H1 (cell line): ENCODE measurements at regions not wholly inside any gene's neighbourhood (a gene's known extent, or its start where the extent isn't known, plus 50 kb on each side); places are given as distances from the start of the nearest gene placed in this dataset.

Experiments
- CTCF ChIA-PET: fragments of 300-600 bp; sonication (Branson Sonifier 250); formaldehyde crosslinking; loops from one replicate; lab custom pipeline; 2021; ENCODE audit not compliant: partially characterized antibody; lab: Charles Lee
- POLR2A ChIA-PET: fragments of 300-600 bp; sonication (Branson Sonifier 250); formaldehyde crosslinking; loops from one replicate; lab custom pipeline; 2021; ENCODE audit warnings: inconsistent platforms; ENCODE audit not compliant: partially characterized antibody; lab: Charles Lee
- DNase-seq, 2 experiments: peaks; one replicate each; pipeline versions ENCODE4 v3.0.0 to v3.0.0-alpha.2; 2010 to 2022; ENCODE audit warnings: low spot score in 2 of 2, low read depth in 1 of 2, mixed read lengths in 1 of 2
- FAIRE-seq: peaks from 2 replicates; lab custom pipeline; 2011; peaks lifted over from hg19 to GRCh38; lab: Jason Lieb, UNC
- H2AFZ ChIP-seq: 2 replicates; pipeline ENCODE4 v1.8.1; 2012; ENCODE audit warnings: low read length, inconsistent platforms
- H2AK5ac ChIP-seq: 2 replicates; pipeline ENCODE4 v1.6.1; 2013; ENCODE audit warnings: low read depth, low read length
- H2BK120ac ChIP-seq: replicated peaks from 2 replicates; pipeline ENCODE3; 2013; ENCODE audit warnings: low read depth, low read length, inconsistent platforms
- H2BK12ac ChIP-seq: 2 replicates; pipeline ENCODE4 v1.6.1; 2013; ENCODE audit warnings: low read depth, low read length
- H2BK15ac ChIP-seq: 2 replicates; pipeline ENCODE4 v1.6.1; 2013; ENCODE audit warnings: low read length
- H2BK20ac ChIP-seq: 2 replicates; pipeline ENCODE4 v1.6.1; 2013; ENCODE audit warnings: low read length
- H2BK5ac ChIP-seq: 2 replicates; pipeline ENCODE4 v1.6.1; 2013; ENCODE audit warnings: low read depth, low read length
- H3K14ac ChIP-seq: 2 replicates; pipeline ENCODE4 v1.6.1; 2013; ENCODE audit warnings: inconsistent platforms; ENCODE audit not compliant: insufficient read length
- H3K18ac ChIP-seq: 2 replicates; pipeline ENCODE4 v1.6.1; 2013; ENCODE audit warnings: low read length; ENCODE audit errors: extremely low read depth
- H3K23ac ChIP-seq: 2 replicates; pipeline ENCODE4 v1.6.1; 2013; ENCODE audit warnings: inconsistent platforms; ENCODE audit not compliant: insufficient read length
- H3K23me2 ChIP-seq: 2 replicates; pipeline ENCODE4 v1.6.1; 2013; ENCODE audit warnings: low read depth, low read length
- H3K27ac ChIP-seq: 2 replicates; pipeline ENCODE4 v1.6.1; 2011; ENCODE audit warnings: low read depth, low read length, inconsistent platforms
- H3K27me3 ChIP-seq, 4 experiments: replicated peaks in 1 of 4; 1 replicate in 1 of 4; 2 replicates in 3 of 4; pipeline versions ENCODE4 v1.6.1 to v1.8.1; 2011 to 2013; ENCODE audit warnings: low read length in 3 of 4, mild to moderate bottlenecking in 3 of 4, inconsistent platforms in 2 of 4, mixed read lengths in 2 of 4, moderate library complexity in 1 of 4; ENCODE audit not compliant: control insufficient read depth in 3 of 4, insufficient read depth in 3 of 4; ENCODE audit errors: extremely low read depth in 1 of 4
- H3K36me3 ChIP-seq, 4 experiments: 2 replicates each; pipeline versions ENCODE4 v1.6.1 to v1.8.1; 2011 to 2013; ENCODE audit warnings: mild to moderate bottlenecking in 4 of 4, low read length in 3 of 4, moderate library complexity in 2 of 4, control low read depth in 1 of 4, inconsistent platforms in 1 of 4; ENCODE audit not compliant: insufficient read depth in 4 of 4, control insufficient read depth in 2 of 4
- H3K4ac ChIP-seq: replicated peaks from 2 replicates; pipeline ENCODE3; 2013; ENCODE audit warnings: low read length, low read depth, mixed read lengths, inconsistent platforms; ENCODE audit not compliant: insufficient read length
- H3K4me1 ChIP-seq, 4 experiments: replicated peaks in 1 of 4; 1 replicate in 1 of 4; 2 replicates in 3 of 4; pipeline versions ENCODE4 v1.6.1 to v1.8.1; 2011 to 2013; ENCODE audit warnings: low read length in 3 of 4, inconsistent platforms in 2 of 4, mixed read lengths in 1 of 4; ENCODE audit not compliant: insufficient read depth in 4 of 4, control insufficient read depth in 3 of 4
- H3K4me2 ChIP-seq, 2 experiments: 2 replicates each; pipeline versions ENCODE4 v1.6.1 to v1.8.1; 2011 to 2013; ENCODE audit warnings: low read depth in 2 of 2, low read length in 2 of 2, control low read depth in 1 of 2, inconsistent platforms in 1 of 2, mild to moderate bottlenecking in 1 of 2; ENCODE audit not compliant: insufficient read depth in 1 of 2
- H3K4me3 ChIP-seq, 4 experiments: fragments of 200-600, 300-600 bp in 1 of 4; sonication (generic), shearing (Covaris generic), sonication (Bioruptor Twin) in 1 of 4; 2 replicates each; pipeline versions ENCODE4 v1.5.1 to v1.8.1; 2011 to 2016; ENCODE audit warnings: low read length in 4 of 4, low read depth in 3 of 4, control low read depth in 2 of 4, inconsistent platforms in 2 of 4, mild to moderate bottlenecking in 2 of 4, mixed read lengths in 1 of 4, moderate library complexity in 1 of 4; ENCODE audit not compliant: insufficient read depth in 2 of 4; ENCODE audit errors: extremely low read depth in 1 of 4
- H3K56ac ChIP-seq: replicated peaks from 2 replicates; pipeline ENCODE3; 2013; ENCODE audit warnings: low read depth, mild to moderate bottlenecking, mixed read lengths, low read length, inconsistent platforms; ENCODE audit not compliant: insufficient read length
- H3K79me1 ChIP-seq: 2 replicates; pipeline ENCODE4 v1.6.1; 2013; ENCODE audit warnings: low read depth, low read length, control low read depth
- H3K79me2 ChIP-seq, 2 experiments: 2 replicates each; pipeline versions ENCODE4 v1.6.1 to v1.8.1; 2012 to 2013; ENCODE audit warnings: low read length in 2 of 2, mild to moderate bottlenecking in 2 of 2, inconsistent platforms in 1 of 2; ENCODE audit not compliant: insufficient read depth in 2 of 2, control insufficient read depth in 1 of 2
- H3K9ac ChIP-seq, 4 experiments: replicated peaks in 1 of 4; 1 replicate in 1 of 4; 2 replicates in 3 of 4; pipeline versions ENCODE4 v1.6.1 to v1.8.1; 2011 to 2013; ENCODE audit warnings: low read depth in 3 of 4, low read length in 3 of 4, control low read depth in 2 of 4, mild to moderate bottlenecking in 2 of 4, moderate library complexity in 2 of 4, inconsistent platforms in 1 of 4; ENCODE audit errors: extremely low read depth in 1 of 4
- H3K9me3 ChIP-seq, 2 experiments: 2 replicates each; pipeline versions ENCODE4 v1.6.1 to v1.8.1; 2012 to 2013; ENCODE audit warnings: mild to moderate bottlenecking in 2 of 2, moderate library complexity in 2 of 2, control low read depth in 1 of 2, inconsistent platforms in 1 of 2, low read depth in 1 of 2, low read length in 1 of 2, mixed read lengths in 1 of 2; ENCODE audit not compliant: insufficient read depth in 2 of 2
- H4K20me1 ChIP-seq, 2 experiments: replicated peaks in 1 of 2; 2 replicates each; pipeline versions ENCODE3 to v1.8.1; 2011 to 2013; ENCODE audit warnings: inconsistent platforms in 2 of 2, low read length in 2 of 2, mild to moderate bottlenecking in 1 of 2; ENCODE audit not compliant: insufficient read depth in 2 of 2, control insufficient read depth in 1 of 2
- H4K5ac ChIP-seq: 2 replicates; pipeline ENCODE4 v1.6.1; 2013; ENCODE audit warnings: low read length, low read depth, mixed read lengths, inconsistent platforms; ENCODE audit not compliant: insufficient read length
- H4K8ac ChIP-seq: 2 replicates; pipeline ENCODE4 v1.8.0; 2013; ENCODE audit warnings: mild to moderate bottlenecking, moderate library complexity, low read length, inconsistent platforms; ENCODE audit not compliant: insufficient read depth; ENCODE audit errors: extremely low read depth
- H4K91ac ChIP-seq: replicated peaks from 2 replicates; pipeline ENCODE3; 2013; ENCODE audit warnings: low read length, mixed read lengths, inconsistent platforms; ENCODE audit not compliant: insufficient read length
- EGR1 ChIP-seq: IDR thresholded peaks from 2 replicates; pipeline ENCODE4 v1.6.1; 2011; ENCODE audit warnings: low read depth, low read length, borderline replicate concordance
- MAFK ChIP-seq: IDR thresholded peaks from 2 replicates; pipeline ENCODE4 v1.6.1; 2012; ENCODE audit warnings: low read depth, mild to moderate bottlenecking, improper control_type of control experiment, low read length
- PHF8 ChIP-seq: fragments of 200-600 bp; sonication (generic); conservative IDR thresholded peaks from 2 replicates; pipeline ENCODE4 v1.7.1; 2012; ENCODE audit warnings: low read depth, mild to moderate bottlenecking, inconsistent platforms, low read length, moderate library complexity
- SAP30 ChIP-seq: fragments of 300-600 bp; sonication (generic); IDR thresholded peaks from 2 replicates; pipeline ENCODE4 v1.7.1; 2012; ENCODE audit warnings: low read length, moderate library complexity, mild to moderate bottlenecking, inconsistent platforms; ENCODE audit not compliant: insufficient read depth, insufficient replicate concordance
- WGBS, 2 experiments: shearing (Covaris generic) in 1 of 2; methylation state at CpG; one replicate each; pipeline versions ENCODE4 v1.1.6 to v1.1.7; 2013 to 2015; ENCODE audit warnings: low lambda C conversion rate in 2 of 2, mixed read lengths in 2 of 2, inconsistent platforms in 1 of 2, low coverage in 1 of 2, missing lambda C conversion rate in 1 of 2; ENCODE audit not compliant: insufficient replicate concordance in 2 of 2, insufficient coverage in 1 of 2, insufficient read length in 1 of 2; ENCODE audit errors: extremely low coverage in 1 of 2, missing lambda C conversion rate in 1 of 2; 5-methylcytosine and 5-hydroxymethylcytosine counted together

- Histone ChIP-seq H3K23me2 (no peaks in the 10 kb centered on the region), H3K9ac (no peak overlapping the region), H3K27me3 (no peaks in the 10 kb centered on the region), H4K91ac (no peak overlapping the region), H3K27ac (no peak overlapping the region), H2BK120ac (no peak overlapping the region), H4K8ac (no peak overlapping the region), H3K4ac (no peak overlapping the region), H3K9me3 (0 out of 4 replicates have a peak, but pooled peaks cover 2 to 5% of the 10 kb centered on the region in 2 experiments), H2AFZ (no peak overlapping the region), H4K20me1 (no peaks in the 10 kb centered on the region), H3K79me1 (no peaks in the 10 kb centered on the region), H2BK12ac (no peak overlapping the region), H2BK15ac (no peak overlapping the region), H2BK20ac (no peak overlapping the region), H3K4me3 (no peak overlapping the region), H3K4me2 (no peak overlapping the region), H3K18ac (no peak overlapping the region), H3K23ac (no peak overlapping the region), H2BK5ac (no peak overlapping the region), H4K5ac (no peak overlapping the region), H3K79me2 (no peaks in the 10 kb centered on the region), H3K36me3 (no peaks in the 10 kb centered on the region), H2AK5ac (no peak overlapping the region), H3K4me1 (0 out of 7 replicates have a peak, but pooled peaks cover 0 to 2% (median 0%) of the 10 kb centered on the region in 4 experiments), H3K56ac (no peak overlapping the region), H3K14ac (no peak overlapping the region)
- ChIA-PET POLR2A (no interaction called here), CTCF (interaction anchor here (0.7 to 2.2 kb wide), 6 partner anchors 13 to 955 kb away, joined by 3 to 15 read pairs (median 5); no protein-coding TSS in a partner anchor)
- FAIRE-seq = no peak
- DNase-seq = no peak
- WGBS, 2 experiments = 89% methylated on average over 3 of the region's 3 CpGs; no CpG with 5 or more reads in 1 of the 2 experiments
- no peak for TF ChIP-seq PHF8
- TF ChIP-seq MAFK = no peak
- no peak for TF ChIP-seq EGR1
- TF ChIP-seq SAP30 = no peak
Observed at GRCh38 chr1:29398431-29398830, 162.1 kb downstream of the PTPRU start.
